Stimulated activated CD4-positive, alpha-beta T cell treated with anti-CD3 and anti-CD28 coated beads, Interleukin-12 subunit alpha, Interleukin-12 subunit beta, amount 100 ng/mL, for 24 hours (primary cell): ENCODE measurements at regions not wholly inside any gene's neighbourhood (a gene's known extent, or its start where the extent isn't known, plus 50 kb on each side); places are given as distances from the start of the nearest gene placed in this dataset.
"Not testable (repeated sequence)": the region's sequence is repeated elsewhere in the genome, so short reads cannot be mapped to it uniquely, and the experiment has no call there.

Source experiments
- DNase-seq, 2 experiments: peaks; one replicate each; pipeline ENCODE4 v3.0.0-alpha.2; 2020; ENCODE audit warnings: low read depth in 2 of 2

GRCh38 chr22:48070083-48070482 lies 1307.6 kb downstream of the TBC1D22A start:
- DNase-seq, result no peak

- DNase-seq, result no peak
Observed at GRCh38 chr22:48069256-48069655, 1306.8 kb downstream of the TBC1D22A start.

- no peak for DNase-seq
Observed at GRCh38 chr22:48068323-48068885, 1306.0 kb downstream of the TBC1D22A start.

- DNase-seq, result no peak
Observed at GRCh38 chr22:48065892-48066291, 1303.4 kb downstream of the TBC1D22A start.

- DNase-seq, result no peak
Observed at GRCh38 chr22:48061726-48062125, 1299.3 kb downstream of the TBC1D22A start.

GRCh38 chr22:48060266-48060665 lies 1297.8 kb downstream of the TBC1D22A start:
- DNase-seq, result no peak

- not testable (repeated sequence) for DNase-seq
Observed at GRCh38 chr22:48059521-48059920, 1297.1 kb downstream of the TBC1D22A start.

GRCh38 chr22:48057116-48057835 lies 1294.8 kb downstream of the TBC1D22A start:
- DNase-seq, result no peak

GRCh38 chr22:48055827-48056226 lies 1293.4 kb downstream of the TBC1D22A start:
- DNase-seq, result no peak

GRCh38 chr22:48055185-48055584 lies 1292.7 kb downstream of the TBC1D22A start:
- DNase-seq, result no peak

- DNase-seq, result no peak
Observed at GRCh38 chr22:48054596-48054995, 1292.1 kb downstream of the TBC1D22A start.

- DNase-seq, result no peak
Observed at GRCh38 chr22:48053973-48054372, 1291.5 kb downstream of the TBC1D22A start.

GRCh38 chr22:48053486-48053885 lies 1291.0 kb downstream of the TBC1D22A start:
- no peak for DNase-seq

GRCh38 chr22:48052621-48052890 lies 1290.1 kb downstream of the TBC1D22A start:
- DNase-seq, result no peak

- no peak for DNase-seq
Observed at GRCh38 chr22:48051796-48052620, 1289.6 kb downstream of the TBC1D22A start.

GRCh38 chr22:48050836-48051235 lies 1288.4 kb downstream of the TBC1D22A start:
- DNase-seq, result no peak

GRCh38 chr22:48049116-48049515 lies 1286.7 kb downstream of the TBC1D22A start:
- no peak for DNase-seq

- DNase-seq, result no peak
Observed at GRCh38 chr22:48047722-48048500, 1285.5 kb downstream of the TBC1D22A start.

- DNase-seq, result no peak
Observed at GRCh38 chr22:48045369-48045768, 1282.9 kb downstream of the TBC1D22A start.

- DNase-seq, result no peak
Observed at GRCh38 chr22:48044487-48045060, 1282.1 kb downstream of the TBC1D22A start.

- no peak for DNase-seq
Observed at GRCh38 chr22:48043581-48043980, 1281.1 kb downstream of the TBC1D22A start.
